H1 (cell line): ENCODE measurements at regions not wholly inside any gene's neighbourhood (a gene's known extent, or its start where the extent isn't known, plus 50 kb on each side); places are given as distances from the start of the nearest gene placed in this dataset.

Experiments used
- CTCF ChIA-PET: fragments of 300-600 bp; sonication (Branson Sonifier 250); formaldehyde crosslinking; loops from one replicate; lab custom pipeline; 2021; ENCODE audit not compliant: partially characterized antibody; lab: Charles Lee
- POLR2A ChIA-PET: fragments of 300-600 bp; sonication (Branson Sonifier 250); formaldehyde crosslinking; loops from one replicate; lab custom pipeline; 2021; ENCODE audit warnings: inconsistent platforms; ENCODE audit not compliant: partially characterized antibody; lab: Charles Lee
- DNase-seq, 2 experiments: peaks; one replicate each; pipeline versions ENCODE4 v3.0.0 to v3.0.0-alpha.2; 2010 to 2022; ENCODE audit warnings: low spot score in 2 of 2, low read depth in 1 of 2, mixed read lengths in 1 of 2
- FAIRE-seq: peaks from 2 replicates; lab custom pipeline; 2011; peaks lifted over from hg19 to GRCh38; lab: Jason Lieb, UNC
- H2AFZ ChIP-seq: 2 replicates; pipeline ENCODE4 v1.8.1; 2012; ENCODE audit warnings: low read length, inconsistent platforms
- H2AK5ac ChIP-seq: 2 replicates; pipeline ENCODE4 v1.6.1; 2013; ENCODE audit warnings: low read depth, low read length
- H2BK120ac ChIP-seq: replicated peaks from 2 replicates; pipeline ENCODE3; 2013; ENCODE audit warnings: low read depth, low read length, inconsistent platforms
- H2BK12ac ChIP-seq: 2 replicates; pipeline ENCODE4 v1.6.1; 2013; ENCODE audit warnings: low read depth, low read length
- H2BK15ac ChIP-seq: 2 replicates; pipeline ENCODE4 v1.6.1; 2013; ENCODE audit warnings: low read length
- H2BK20ac ChIP-seq: 2 replicates; pipeline ENCODE4 v1.6.1; 2013; ENCODE audit warnings: low read length
- H2BK5ac ChIP-seq: 2 replicates; pipeline ENCODE4 v1.6.1; 2013; ENCODE audit warnings: low read depth, low read length
- H3K14ac ChIP-seq: 2 replicates; pipeline ENCODE4 v1.6.1; 2013; ENCODE audit warnings: inconsistent platforms; ENCODE audit not compliant: insufficient read length
- H3K18ac ChIP-seq: 2 replicates; pipeline ENCODE4 v1.6.1; 2013; ENCODE audit warnings: low read length; ENCODE audit errors: extremely low read depth
- H3K23ac ChIP-seq: 2 replicates; pipeline ENCODE4 v1.6.1; 2013; ENCODE audit warnings: inconsistent platforms; ENCODE audit not compliant: insufficient read length
- H3K23me2 ChIP-seq: 2 replicates; pipeline ENCODE4 v1.6.1; 2013; ENCODE audit warnings: low read depth, low read length
- H3K27ac ChIP-seq: 2 replicates; pipeline ENCODE4 v1.6.1; 2011; ENCODE audit warnings: low read depth, low read length, inconsistent platforms
- H3K27me3 ChIP-seq, 4 experiments: replicated peaks in 1 of 4; 1 replicate in 1 of 4; 2 replicates in 3 of 4; pipeline versions ENCODE4 v1.6.1 to v1.8.1; 2011 to 2013; ENCODE audit warnings: low read length in 3 of 4, mild to moderate bottlenecking in 3 of 4, inconsistent platforms in 2 of 4, mixed read lengths in 2 of 4, moderate library complexity in 1 of 4; ENCODE audit not compliant: control insufficient read depth in 3 of 4, insufficient read depth in 3 of 4; ENCODE audit errors: extremely low read depth in 1 of 4
- H3K36me3 ChIP-seq, 4 experiments: 2 replicates each; pipeline versions ENCODE4 v1.6.1 to v1.8.1; 2011 to 2013; ENCODE audit warnings: mild to moderate bottlenecking in 4 of 4, low read length in 3 of 4, moderate library complexity in 2 of 4, control low read depth in 1 of 4, inconsistent platforms in 1 of 4; ENCODE audit not compliant: insufficient read depth in 4 of 4, control insufficient read depth in 2 of 4
- H3K4ac ChIP-seq: replicated peaks from 2 replicates; pipeline ENCODE3; 2013; ENCODE audit warnings: low read length, low read depth, mixed read lengths, inconsistent platforms; ENCODE audit not compliant: insufficient read length
- H3K4me1 ChIP-seq, 4 experiments: replicated peaks in 1 of 4; 1 replicate in 1 of 4; 2 replicates in 3 of 4; pipeline versions ENCODE4 v1.6.1 to v1.8.1; 2011 to 2013; ENCODE audit warnings: low read length in 3 of 4, inconsistent platforms in 2 of 4, mixed read lengths in 1 of 4; ENCODE audit not compliant: insufficient read depth in 4 of 4, control insufficient read depth in 3 of 4
- H3K4me2 ChIP-seq, 2 experiments: 2 replicates each; pipeline versions ENCODE4 v1.6.1 to v1.8.1; 2011 to 2013; ENCODE audit warnings: low read depth in 2 of 2, low read length in 2 of 2, control low read depth in 1 of 2, inconsistent platforms in 1 of 2, mild to moderate bottlenecking in 1 of 2; ENCODE audit not compliant: insufficient read depth in 1 of 2
- H3K4me3 ChIP-seq, 4 experiments: fragments of 200-600, 300-600 bp in 1 of 4; sonication (generic), shearing (Covaris generic), sonication (Bioruptor Twin) in 1 of 4; 2 replicates each; pipeline versions ENCODE4 v1.5.1 to v1.8.1; 2011 to 2016; ENCODE audit warnings: low read length in 4 of 4, low read depth in 3 of 4, control low read depth in 2 of 4, inconsistent platforms in 2 of 4, mild to moderate bottlenecking in 2 of 4, mixed read lengths in 1 of 4, moderate library complexity in 1 of 4; ENCODE audit not compliant: insufficient read depth in 2 of 4; ENCODE audit errors: extremely low read depth in 1 of 4
- H3K56ac ChIP-seq: replicated peaks from 2 replicates; pipeline ENCODE3; 2013; ENCODE audit warnings: low read depth, mild to moderate bottlenecking, mixed read lengths, low read length, inconsistent platforms; ENCODE audit not compliant: insufficient read length
- H3K79me1 ChIP-seq: 2 replicates; pipeline ENCODE4 v1.6.1; 2013; ENCODE audit warnings: low read depth, low read length, control low read depth
- H3K79me2 ChIP-seq, 2 experiments: 2 replicates each; pipeline versions ENCODE4 v1.6.1 to v1.8.1; 2012 to 2013; ENCODE audit warnings: low read length in 2 of 2, mild to moderate bottlenecking in 2 of 2, inconsistent platforms in 1 of 2; ENCODE audit not compliant: insufficient read depth in 2 of 2, control insufficient read depth in 1 of 2
- H3K9ac ChIP-seq, 4 experiments: replicated peaks in 1 of 4; 1 replicate in 1 of 4; 2 replicates in 3 of 4; pipeline versions ENCODE4 v1.6.1 to v1.8.1; 2011 to 2013; ENCODE audit warnings: low read depth in 3 of 4, low read length in 3 of 4, control low read depth in 2 of 4, mild to moderate bottlenecking in 2 of 4, moderate library complexity in 2 of 4, inconsistent platforms in 1 of 4; ENCODE audit errors: extremely low read depth in 1 of 4
- H3K9me3 ChIP-seq, 2 experiments: 2 replicates each; pipeline versions ENCODE4 v1.6.1 to v1.8.1; 2012 to 2013; ENCODE audit warnings: mild to moderate bottlenecking in 2 of 2, moderate library complexity in 2 of 2, control low read depth in 1 of 2, inconsistent platforms in 1 of 2, low read depth in 1 of 2, low read length in 1 of 2, mixed read lengths in 1 of 2; ENCODE audit not compliant: insufficient read depth in 2 of 2
- H4K20me1 ChIP-seq, 2 experiments: replicated peaks in 1 of 2; 2 replicates each; pipeline versions ENCODE3 to v1.8.1; 2011 to 2013; ENCODE audit warnings: inconsistent platforms in 2 of 2, low read length in 2 of 2, mild to moderate bottlenecking in 1 of 2; ENCODE audit not compliant: insufficient read depth in 2 of 2, control insufficient read depth in 1 of 2
- H4K5ac ChIP-seq: 2 replicates; pipeline ENCODE4 v1.6.1; 2013; ENCODE audit warnings: low read length, low read depth, mixed read lengths, inconsistent platforms; ENCODE audit not compliant: insufficient read length
- H4K8ac ChIP-seq: 2 replicates; pipeline ENCODE4 v1.8.0; 2013; ENCODE audit warnings: mild to moderate bottlenecking, moderate library complexity, low read length, inconsistent platforms; ENCODE audit not compliant: insufficient read depth; ENCODE audit errors: extremely low read depth
- H4K91ac ChIP-seq: replicated peaks from 2 replicates; pipeline ENCODE3; 2013; ENCODE audit warnings: low read length, mixed read lengths, inconsistent platforms; ENCODE audit not compliant: insufficient read length
- PHF8 ChIP-seq: fragments of 200-600 bp; sonication (generic); conservative IDR thresholded peaks from 2 replicates; pipeline ENCODE4 v1.7.1; 2012; ENCODE audit warnings: low read depth, mild to moderate bottlenecking, inconsistent platforms, low read length, moderate library complexity
- SAP30 ChIP-seq: fragments of 300-600 bp; sonication (generic); IDR thresholded peaks from 2 replicates; pipeline ENCODE4 v1.7.1; 2012; ENCODE audit warnings: low read length, moderate library complexity, mild to moderate bottlenecking, inconsistent platforms; ENCODE audit not compliant: insufficient read depth, insufficient replicate concordance
- SP4 ChIP-seq: IDR thresholded peaks from 2 replicates; pipeline ENCODE4 v1.6.1; 2012; ENCODE audit warnings: low read length, inconsistent platforms
- WGBS, 2 experiments: shearing (Covaris generic) in 1 of 2; methylation state at CpG; one replicate each; pipeline versions ENCODE4 v1.1.6 to v1.1.7; 2013 to 2015; ENCODE audit warnings: low lambda C conversion rate in 2 of 2, mixed read lengths in 2 of 2, inconsistent platforms in 1 of 2, low coverage in 1 of 2, missing lambda C conversion rate in 1 of 2; ENCODE audit not compliant: insufficient replicate concordance in 2 of 2, insufficient coverage in 1 of 2, insufficient read length in 1 of 2; ENCODE audit errors: extremely low coverage in 1 of 2, missing lambda C conversion rate in 1 of 2; 5-methylcytosine and 5-hydroxymethylcytosine counted together
- TF ChIP-seq, protein P1 (sequence below): IDR thresholded peaks from 2 replicates; pipeline ENCODE4 v1.6.1; 2012; ENCODE audit warnings: inconsistent platforms

DNA sequence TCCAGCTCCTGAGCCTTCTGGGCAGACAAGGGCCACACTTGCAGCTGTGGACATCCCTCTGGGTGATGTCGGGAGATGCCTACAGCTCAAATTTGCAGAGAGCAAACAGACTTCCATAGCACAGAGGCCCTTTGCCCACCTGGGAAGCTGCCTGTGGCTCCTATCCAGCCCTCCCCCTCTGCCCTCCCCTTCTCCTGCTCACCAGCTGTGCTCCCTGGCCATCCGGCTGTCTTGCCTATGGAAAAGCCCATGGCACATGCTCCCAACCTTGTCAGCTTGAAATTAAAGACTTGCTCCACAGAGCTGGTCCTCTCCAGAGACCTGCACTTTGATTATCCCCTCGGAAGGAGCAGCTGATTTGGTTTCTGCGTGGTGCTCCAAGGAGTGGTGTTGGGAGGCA lies 118.9 kb upstream of the NECTIN1 start:
- Histone ChIP-seq H3K9ac (no peak overlapping the region), H3K14ac (no peak overlapping the region), H2BK120ac (no peak overlapping the region), H3K79me2 (no peaks in the 10 kb centered on the region), H3K27me3 (no peaks in the 10 kb centered on the region), H2AFZ (no peak overlapping the region), H3K36me3 (no peaks in the 10 kb centered on the region), H3K23me2 (no peaks in the 10 kb centered on the region), H3K23ac (no peak overlapping the region), H2BK15ac (no peak overlapping the region), H4K20me1 (no peaks in the 10 kb centered on the region), H3K4me1 (peaks cover 0 to 3% (median 0%) of the 10 kb centered on the region in 4 experiments; a peak in 2 of 7 replicates), H3K79me1 (no peaks in the 10 kb centered on the region), H3K9me3 (peaks cover 0 to 2% of the 10 kb centered on the region in 2 experiments; a peak in 1 of 4 replicates), H3K4ac (no peak overlapping the region)
- 100% methylated on average over 4 of the region's 4 CpGs; no CpG with 5 or more reads in 1 of the 2 experiments for WGBS, 2 experiments
- no peak for DNase-seq
- no peak for FAIRE-seq
- TF ChIP-seq, protein P1, sequence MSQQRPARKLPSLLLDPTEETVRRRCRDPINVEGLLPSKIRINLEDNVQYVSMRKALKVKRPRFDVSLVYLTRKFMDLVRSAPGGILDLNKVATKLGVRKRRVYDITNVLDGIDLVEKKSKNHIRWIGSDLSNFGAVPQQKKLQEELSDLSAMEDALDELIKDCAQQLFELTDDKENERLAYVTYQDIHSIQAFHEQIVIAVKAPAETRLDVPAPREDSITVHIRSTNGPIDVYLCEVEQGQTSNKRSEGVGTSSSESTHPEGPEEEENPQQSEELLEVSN: 0 out of 2 replicates have a peak, but pooled peaks have one; percentile 18
- TF ChIP-seq PHF8 (no peak), SAP30 (no peak), SP4 (no peak)
- TF ChIP-seq, all 59 proteins: peak for 1
- POLR2A ChIA-PET: no interaction called here
- H3K4me2 ChIP-seq: no peak overlapping the region
- H3K18ac ChIP-seq: no peak overlapping the region
- no peak overlapping the region for H2AK5ac ChIP-seq
- no peak overlapping the region for H3K56ac ChIP-seq
- H2BK12ac ChIP-seq: no peak overlapping the region
- H4K91ac ChIP-seq: no peak overlapping the region
- no peak overlapping the region for H2BK20ac ChIP-seq
- no peak overlapping the region for H2BK5ac ChIP-seq
- no peak overlapping the region for H4K5ac ChIP-seq
- CTCF ChIA-PET: interaction anchor here (0.5 to 2.4 kb wide), 3 partner anchors 9 to 832 kb away, joined by 3 to 6 read pairs (median 4); no protein-coding TSS in a partner anchor
- H3K27ac ChIP-seq: no peak overlapping the region
- H3K4me3 ChIP-seq: no peak overlapping the region
- H4K8ac ChIP-seq: peak overlapping the region; percentile 57
